GM23338 (cell line): ENCODE measurements at regions not wholly inside any gene's neighbourhood (a gene's known extent, or its start where the extent isn't known, plus 50 kb on each side); places are given as distances from the start of the nearest gene placed in this dataset.

ENCODE experiments used
- ATAC-seq: fragments of 200-7000 bp; cut with Tn5 transposase; 3 replicates; pipeline ENCODE4 v1.9.1; 2020
- DNase-seq: peaks from one replicate; pipeline ENCODE4 v3.0.0-alpha.2; 2015; ENCODE audit warnings: low spot score
- H2AFZ ChIP-seq: fragments of 200-600 bp; sonication (generic); 2 replicates; pipeline ENCODE4 v1.8.0; 2016; ENCODE audit warnings: antibody characterized with exemption, mild to moderate bottlenecking, moderate library complexity
- H3F3A ChIP-seq: fragments of 200-600 bp; sonication (generic); replicated peaks from 2 replicates; pipeline ENCODE4 v1.8.0; 2017; ENCODE audit warnings: antibody characterized with exemption, mixed run types, low read depth
- H3K27ac ChIP-seq: fragments of 200-600 bp; sonication (generic); 2 replicates; pipeline ENCODE4 v1.6.1; 2016; ENCODE audit warnings: low read depth
- H3K27me3 ChIP-seq: fragments of 200-600 bp; sonication (generic); 2 replicates; pipeline ENCODE4 v1.8.0; 2016; ENCODE audit warnings: mild to moderate bottlenecking, mixed run types, moderate library complexity; ENCODE audit not compliant: insufficient read depth
- H3K36me3 ChIP-seq: fragments of 200-600 bp; sonication (generic); 2 replicates; pipeline ENCODE4 v1.8.0; 2016; ENCODE audit warnings: mild to moderate bottlenecking; ENCODE audit not compliant: insufficient read depth
- H3K4me1 ChIP-seq: fragments of 200-600 bp; sonication (generic); 2 replicates; pipeline ENCODE4 v1.8.0; 2016; ENCODE audit warnings: mild to moderate bottlenecking, moderate library complexity; ENCODE audit not compliant: insufficient read depth
- H3K4me2 ChIP-seq: fragments of 200-600 bp; sonication (generic); 2 replicates; pipeline ENCODE4 v1.7.1; 2017; ENCODE audit warnings: mixed run types
- H3K4me3 ChIP-seq: fragments of 200-600 bp; sonication (generic); 2 replicates; pipeline ENCODE4 v1.6.1; 2016; ENCODE audit warnings: mixed run types
- H3K79me2 ChIP-seq: fragments of 200-600 bp; sonication (generic); replicated peaks from 2 replicates; pipeline ENCODE4 v1.8.0; 2017; ENCODE audit warnings: mild to moderate bottlenecking; ENCODE audit not compliant: insufficient read depth
- H3K9me2 ChIP-seq: fragments of 200-600 bp; sonication (generic); 2 replicates; pipeline ENCODE4 v1.8.0; 2017; ENCODE audit not compliant: insufficient read depth
- H4K20me1 ChIP-seq: fragments of 200-600 bp; sonication (generic); replicated peaks from 2 replicates; pipeline ENCODE4 v1.8.0; 2017; ENCODE audit warnings: mild to moderate bottlenecking; ENCODE audit not compliant: insufficient read depth
- H3K27ac Mint-ChIP-seq: 2 replicates; pipeline ENCODE4 v1.8.0; 2020; ENCODE audit warnings: inconsistent platforms, mild to moderate bottlenecking, moderate library complexity, mixed read lengths
- H3K27me3 Mint-ChIP-seq: 3 replicates; pipeline ENCODE4 v1.8.0; 2022; ENCODE audit warnings: low read depth, mild to moderate bottlenecking, moderate library complexity, mixed read lengths, inconsistent platforms; ENCODE audit not compliant: insufficient read depth, poor library complexity
- H3K36me3 Mint-ChIP-seq: 3 replicates; pipeline ENCODE4 v1.8.0; 2021; ENCODE audit warnings: low read depth, mild to moderate bottlenecking, inconsistent platforms, moderate library complexity, mixed read lengths
- H3K4me1 Mint-ChIP-seq: 3 replicates; pipeline ENCODE4 v1.8.0; 2020; ENCODE audit warnings: mild to moderate bottlenecking, inconsistent platforms, mixed read lengths
- H3K4me3 Mint-ChIP-seq: 3 replicates; pipeline ENCODE4 v1.8.0; 2021; ENCODE audit warnings: moderate library complexity, mild to moderate bottlenecking, inconsistent platforms, mixed read lengths
- H3K9me3 Mint-ChIP-seq: 3 replicates; pipeline ENCODE4 v1.8.0; 2020; ENCODE audit warnings: moderate library complexity, mild to moderate bottlenecking, inconsistent platforms, mixed read lengths
- CREB1 ChIP-seq: fragments of 250-450 bp; sonication (Bioruptor Pico); IDR thresholded peaks from 2 replicates; pipeline ENCODE4 v1.5.0; 2020; ENCODE audit warnings: low read depth, mild to moderate bottlenecking, moderate library complexity
- ETS1 ChIP-seq: IDR thresholded peaks from 2 replicates; pipeline ENCODE4 v1.6.1; 2016; ENCODE audit warnings: antibody characterized with exemption
- EZH2 ChIP-seq: fragments of 200-600 bp; sonication (generic); IDR thresholded peaks from one replicate; pipeline ENCODE4 v1.8.0; 2017; ENCODE audit warnings: antibody characterized with exemption, mild to moderate bottlenecking, low read depth; ENCODE audit not compliant: unreplicated experiment
- EZH2phosphoT487 ChIP-seq: fragments of 200-600 bp; sonication (generic); IDR thresholded peaks from one replicate; pipeline ENCODE4 v1.8.1; 2018; ENCODE audit warnings: antibody characterized with exemption; ENCODE audit not compliant: unreplicated experiment
- JUNB ChIP-seq: IDR thresholded peaks from one replicate; pipeline ENCODE4 v1.6.1; 2016; ENCODE audit warnings: antibody characterized with exemption; ENCODE audit not compliant: unreplicated experiment
- NANOG ChIP-seq: IDR thresholded peaks from 2 replicates; pipeline ENCODE4 v1.6.1; 2016; ENCODE audit warnings: antibody characterized with exemption, borderline replicate concordance
- POLR2AphosphoS5 ChIP-seq: IDR thresholded peaks from 2 replicates; pipeline ENCODE4 v1.6.1; 2016; ENCODE audit warnings: antibody characterized with exemption, low read depth
- STAT1 ChIP-seq: IDR thresholded peaks from one replicate; pipeline ENCODE4 v1.6.1; 2016; ENCODE audit warnings: antibody characterized with exemption; ENCODE audit not compliant: unreplicated experiment
- ZNF114 ChIP-seq: fragments of 250-450 bp; sonication (Bioruptor Pico); IDR thresholded peaks from 2 replicates; pipeline ENCODE4 v1.5.0; 2020; ENCODE audit warnings: mild to moderate bottlenecking, moderate library complexity
- ZNF331 ChIP-seq: fragments of 250-450 bp; sonication (Bioruptor Pico); IDR thresholded peaks from 2 replicates; pipeline ENCODE4 v1.5.0; 2020; ENCODE audit warnings: low read depth, mild to moderate bottlenecking, moderate library complexity
- TF ChIP-seq, protein P1 (sequence below): IDR thresholded peaks from one replicate; pipeline ENCODE4 v1.6.1; 2018; ENCODE audit warnings: antibody characterized with exemption; ENCODE audit not compliant: unreplicated experiment
- TF ChIP-seq, protein P2 (sequence below): fragments of 250-450 bp; sonication (Bioruptor Pico); IDR thresholded peaks from 2 replicates; pipeline ENCODE4 v1.5.0; 2020; ENCODE audit warnings: mild to moderate bottlenecking, moderate library complexity
- TF ChIP-seq, protein P3 (sequence below), 2 experiments: fragments of 200-600 bp in 1 of 2; sonication (generic) in 1 of 2; conservative IDR thresholded peaks; 2 replicates each; pipeline versions ENCODE4 v1.5.1 to v1.6.1; 2016 to 2017; ENCODE audit warnings: antibody characterized with exemption in 2 of 2, low read depth in 2 of 2, mild to moderate bottlenecking in 2 of 2, moderate library complexity in 1 of 2

- H3K9me2 ChIP-seq, result peaks cover 7% of the 10 kb centered on the region; the same call in 1 of the 2 replicates
- no peaks in the 10 kb centered on the region for H3K4me1 ChIP-seq
- Mint-ChIP-seq H3K9me3 (no peaks in the 10 kb centered on the region), H3K27ac (0 out of 2 replicates have a peak overlapping the region, but pooled peaks have one; percentile 10), H3K4me1 (peaks cover 9% of the 10 kb centered on the region; the same call in 2 of the 3 replicates), H3K36me3 (no peaks in the 10 kb centered on the region), H3K4me3 (no peak overlapping the region), H3K27me3 (peaks cover 5% of the 10 kb centered on the region)
- H3K79me2 ChIP-seq, result no peaks in the 10 kb centered on the region
- no peaks in the 10 kb centered on the region for H3K36me3 ChIP-seq
- no peak overlapping the region for H3K27ac ChIP-seq
- TF ChIP-seq, protein P1, sequence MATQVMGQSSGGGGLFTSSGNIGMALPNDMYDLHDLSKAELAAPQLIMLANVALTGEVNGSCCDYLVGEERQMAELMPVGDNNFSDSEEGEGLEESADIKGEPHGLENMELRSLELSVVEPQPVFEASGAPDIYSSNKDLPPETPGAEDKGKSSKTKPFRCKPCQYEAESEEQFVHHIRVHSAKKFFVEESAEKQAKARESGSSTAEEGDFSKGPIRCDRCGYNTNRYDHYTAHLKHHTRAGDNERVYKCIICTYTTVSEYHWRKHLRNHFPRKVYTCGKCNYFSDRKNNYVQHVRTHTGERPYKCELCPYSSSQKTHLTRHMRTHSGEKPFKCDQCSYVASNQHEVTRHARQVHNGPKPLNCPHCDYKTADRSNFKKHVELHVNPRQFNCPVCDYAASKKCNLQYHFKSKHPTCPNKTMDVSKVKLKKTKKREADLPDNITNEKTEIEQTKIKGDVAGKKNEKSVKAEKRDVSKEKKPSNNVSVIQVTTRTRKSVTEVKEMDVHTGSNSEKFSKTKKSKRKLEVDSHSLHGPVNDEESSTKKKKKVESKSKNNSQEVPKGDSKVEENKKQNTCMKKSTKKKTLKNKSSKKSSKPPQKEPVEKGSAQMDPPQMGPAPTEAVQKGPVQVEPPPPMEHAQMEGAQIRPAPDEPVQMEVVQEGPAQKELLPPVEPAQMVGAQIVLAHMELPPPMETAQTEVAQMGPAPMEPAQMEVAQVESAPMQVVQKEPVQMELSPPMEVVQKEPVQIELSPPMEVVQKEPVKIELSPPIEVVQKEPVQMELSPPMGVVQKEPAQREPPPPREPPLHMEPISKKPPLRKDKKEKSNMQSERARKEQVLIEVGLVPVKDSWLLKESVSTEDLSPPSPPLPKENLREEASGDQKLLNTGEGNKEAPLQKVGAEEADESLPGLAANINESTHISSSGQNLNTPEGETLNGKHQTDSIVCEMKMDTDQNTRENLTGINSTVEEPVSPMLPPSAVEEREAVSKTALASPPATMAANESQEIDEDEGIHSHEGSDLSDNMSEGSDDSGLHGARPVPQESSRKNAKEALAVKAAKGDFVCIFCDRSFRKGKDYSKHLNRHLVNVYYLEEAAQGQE, result no peak
- no peak for TF ChIP-seq EZH2
- TF ChIP-seq ZNF331 (CRISPR knock-in tag), result no peak
- no peak for TF ChIP-seq ZNF114
- no peak for TF ChIP-seq JUNB
- TF ChIP-seq, protein P2, sequence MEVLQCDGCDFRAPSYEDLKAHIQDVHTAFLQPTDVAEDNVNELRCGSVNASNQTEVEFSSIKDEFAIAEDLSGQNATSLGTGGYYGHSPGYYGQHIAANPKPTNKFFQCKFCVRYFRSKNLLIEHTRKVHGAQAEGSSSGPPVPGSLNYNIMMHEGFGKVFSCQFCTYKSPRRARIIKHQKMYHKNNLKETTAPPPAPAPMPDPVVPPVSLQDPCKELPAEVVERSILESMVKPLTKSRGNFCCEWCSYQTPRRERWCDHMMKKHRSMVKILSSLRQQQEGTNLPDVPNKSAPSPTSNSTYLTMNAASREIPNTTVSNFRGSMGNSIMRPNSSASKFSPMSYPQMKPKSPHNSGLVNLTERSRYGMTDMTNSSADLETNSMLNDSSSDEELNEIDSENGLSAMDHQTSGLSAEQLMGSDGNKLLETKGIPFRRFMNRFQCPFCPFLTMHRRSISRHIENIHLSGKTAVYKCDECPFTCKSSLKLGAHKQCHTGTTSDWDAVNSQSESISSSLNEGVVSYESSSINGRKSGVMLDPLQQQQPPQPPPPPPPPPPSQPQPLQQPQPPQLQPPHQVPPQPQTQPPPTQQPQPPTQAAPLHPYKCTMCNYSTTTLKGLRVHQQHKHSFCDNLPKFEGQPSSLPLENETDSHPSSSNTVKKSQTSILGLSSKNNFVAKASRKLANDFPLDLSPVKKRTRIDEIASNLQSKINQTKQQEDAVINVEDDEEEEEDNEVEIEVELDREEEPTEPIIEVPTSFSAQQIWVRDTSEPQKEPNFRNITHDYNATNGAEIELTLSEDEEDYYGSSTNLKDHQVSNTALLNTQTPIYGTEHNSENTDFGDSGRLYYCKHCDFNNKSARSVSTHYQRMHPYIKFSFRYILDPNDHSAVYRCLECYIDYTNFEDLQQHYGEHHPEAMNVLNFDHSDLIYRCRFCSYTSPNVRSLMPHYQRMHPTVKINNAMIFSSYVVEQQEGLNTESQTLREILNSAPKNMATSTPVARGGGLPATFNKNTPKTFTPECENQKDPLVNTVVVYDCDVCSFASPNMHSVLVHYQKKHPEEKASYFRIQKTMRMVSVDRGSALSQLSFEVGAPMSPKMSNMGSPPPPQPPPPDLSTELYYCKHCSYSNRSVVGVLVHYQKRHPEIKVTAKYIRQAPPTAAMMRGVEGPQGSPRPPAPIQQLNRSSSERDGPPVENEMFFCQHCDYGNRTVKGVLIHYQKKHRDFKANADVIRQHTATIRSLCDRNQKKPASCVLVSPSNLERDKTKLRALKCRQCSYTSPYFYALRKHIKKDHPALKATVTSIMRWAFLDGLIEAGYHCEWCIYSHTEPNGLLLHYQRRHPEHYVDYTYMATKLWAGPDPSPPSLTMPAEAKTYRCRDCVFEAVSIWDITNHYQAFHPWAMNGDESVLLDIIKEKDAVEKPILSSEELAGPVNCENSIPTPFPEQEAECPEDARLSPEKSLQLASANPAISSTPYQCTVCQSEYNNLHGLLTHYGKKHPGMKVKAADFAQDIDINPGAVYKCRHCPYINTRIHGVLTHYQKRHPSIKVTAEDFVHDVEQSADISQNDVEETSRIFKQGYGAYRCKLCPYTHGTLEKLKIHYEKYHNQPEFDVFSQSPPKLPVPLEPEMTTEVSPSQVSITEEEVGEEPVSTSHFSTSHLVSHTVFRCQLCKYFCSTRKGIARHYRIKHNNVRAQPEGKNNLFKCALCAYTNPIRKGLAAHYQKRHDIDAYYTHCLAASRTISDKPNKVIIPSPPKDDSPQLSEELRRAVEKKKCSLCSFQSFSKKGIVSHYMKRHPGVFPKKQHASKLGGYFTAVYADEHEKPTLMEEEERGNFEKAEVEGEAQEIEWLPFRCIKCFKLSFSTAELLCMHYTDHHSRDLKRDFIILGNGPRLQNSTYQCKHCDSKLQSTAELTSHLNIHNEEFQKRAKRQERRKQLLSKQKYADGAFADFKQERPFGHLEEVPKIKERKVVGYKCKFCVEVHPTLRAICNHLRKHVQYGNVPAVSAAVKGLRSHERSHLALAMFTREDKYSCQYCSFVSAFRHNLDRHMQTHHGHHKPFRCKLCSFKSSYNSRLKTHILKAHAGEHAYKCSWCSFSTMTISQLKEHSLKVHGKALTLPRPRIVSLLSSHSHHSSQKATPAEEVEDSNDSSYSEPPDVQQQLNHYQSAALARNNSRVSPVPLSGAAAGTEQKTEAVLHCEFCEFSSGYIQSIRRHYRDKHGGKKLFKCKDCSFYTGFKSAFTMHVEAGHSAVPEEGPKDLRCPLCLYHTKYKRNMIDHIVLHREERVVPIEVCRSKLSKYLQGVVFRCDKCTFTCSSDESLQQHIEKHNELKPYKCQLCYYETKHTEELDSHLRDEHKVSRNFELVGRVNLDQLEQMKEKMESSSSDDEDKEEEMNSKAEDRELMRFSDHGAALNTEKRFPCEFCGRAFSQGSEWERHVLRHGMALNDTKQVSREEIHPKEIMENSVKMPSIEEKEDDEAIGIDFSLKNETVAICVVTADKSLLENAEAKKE (CRISPR knock-in tag), result no peak
- TF ChIP-seq NANOG, result no peak
- no peak for TF ChIP-seq CREB1 (CRISPR knock-in tag)
- TF ChIP-seq EZH2phosphoT487, result no peak
- no peak for TF ChIP-seq STAT1
- TF ChIP-seq ETS1, result no peak
- TF ChIP-seq, protein P3, sequence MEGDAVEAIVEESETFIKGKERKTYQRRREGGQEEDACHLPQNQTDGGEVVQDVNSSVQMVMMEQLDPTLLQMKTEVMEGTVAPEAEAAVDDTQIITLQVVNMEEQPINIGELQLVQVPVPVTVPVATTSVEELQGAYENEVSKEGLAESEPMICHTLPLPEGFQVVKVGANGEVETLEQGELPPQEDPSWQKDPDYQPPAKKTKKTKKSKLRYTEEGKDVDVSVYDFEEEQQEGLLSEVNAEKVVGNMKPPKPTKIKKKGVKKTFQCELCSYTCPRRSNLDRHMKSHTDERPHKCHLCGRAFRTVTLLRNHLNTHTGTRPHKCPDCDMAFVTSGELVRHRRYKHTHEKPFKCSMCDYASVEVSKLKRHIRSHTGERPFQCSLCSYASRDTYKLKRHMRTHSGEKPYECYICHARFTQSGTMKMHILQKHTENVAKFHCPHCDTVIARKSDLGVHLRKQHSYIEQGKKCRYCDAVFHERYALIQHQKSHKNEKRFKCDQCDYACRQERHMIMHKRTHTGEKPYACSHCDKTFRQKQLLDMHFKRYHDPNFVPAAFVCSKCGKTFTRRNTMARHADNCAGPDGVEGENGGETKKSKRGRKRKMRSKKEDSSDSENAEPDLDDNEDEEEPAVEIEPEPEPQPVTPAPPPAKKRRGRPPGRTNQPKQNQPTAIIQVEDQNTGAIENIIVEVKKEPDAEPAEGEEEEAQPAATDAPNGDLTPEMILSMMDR (conservative IDR thresholded peaks at IDR 0.05; ENCODE audit: low read depth in 2 of 2), result no peak
- no peak for TF ChIP-seq POLR2AphosphoS5
- no peak overlapping the region for H3K4me2 ChIP-seq
- H3K4me3 ChIP-seq, result no peak overlapping the region
- ATAC-seq (peak; percentile 45; the same call in 1 of the 3 replicates), DNase-seq (peak; percentile 24)
- no peaks in the 10 kb centered on the region for H3F3A ChIP-seq
- no peaks in the 10 kb centered on the region for H4K20me1 ChIP-seq
- H2AFZ ChIP-seq, result peak overlapping the region; percentile 86; the same call in 1 of the 2 replicates
- H3K27me3 ChIP-seq, result no peaks in the 10 kb centered on the region
Measured at GRCh38 chr11:111021131-111021530, 224.4 kb upstream of the POU2AF2 start.
